HG02884 (cell line): ENCODE measurements at regions not wholly inside any gene's neighbourhood (a gene's known extent, or its start where the extent isn't known, plus 50 kb on each side); places are given as distances from the start of the nearest gene placed in this dataset.
"Not testable (repeated sequence)": the region's sequence is repeated elsewhere in the genome, so short reads cannot be mapped to it uniquely, and the experiment has no call there.

Source experiments
- ATAC-seq: cut with Tn5 transposase; IDR thresholded peaks from one replicate; pipeline ENCODE4 v1.9.1; 2021; ENCODE audit warnings: mild to moderate bottlenecking, moderate library complexity; ENCODE audit not compliant: unreplicated experiment

- no peak for ATAC-seq
Measured at GRCh38 chr10:2584385-2584784, 483.0 kb upstream of the PFKP start.

DNA sequence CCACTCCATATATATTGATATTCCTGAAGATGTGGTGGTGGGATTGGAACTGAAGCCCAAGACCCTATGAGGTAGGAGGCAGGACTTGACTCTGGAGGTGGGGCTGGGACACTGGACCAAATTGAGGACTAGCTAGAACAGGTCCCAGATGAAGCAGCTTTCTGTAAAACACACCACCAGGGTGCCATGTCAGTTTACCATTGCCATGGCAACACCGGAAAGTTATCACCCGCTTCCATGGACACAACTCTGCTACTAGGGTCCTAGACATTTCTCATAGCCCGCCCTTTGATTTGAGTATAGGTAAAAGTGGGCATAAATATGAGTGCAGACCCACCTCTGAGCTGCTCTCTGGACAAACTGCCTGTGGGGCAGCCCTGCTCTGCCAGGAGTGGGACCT is 490.5 kb upstream of the PFKP start:
- no peak for ATAC-seq

- ATAC-seq: no peak
Measured at GRCh38 chr10:2575460-2575859, 491.9 kb upstream of the PFKP start.

- ATAC-seq: no peak
Measured at GRCh38 chr10:2572611-2573010, 494.7 kb upstream of the PFKP start.

DNA sequence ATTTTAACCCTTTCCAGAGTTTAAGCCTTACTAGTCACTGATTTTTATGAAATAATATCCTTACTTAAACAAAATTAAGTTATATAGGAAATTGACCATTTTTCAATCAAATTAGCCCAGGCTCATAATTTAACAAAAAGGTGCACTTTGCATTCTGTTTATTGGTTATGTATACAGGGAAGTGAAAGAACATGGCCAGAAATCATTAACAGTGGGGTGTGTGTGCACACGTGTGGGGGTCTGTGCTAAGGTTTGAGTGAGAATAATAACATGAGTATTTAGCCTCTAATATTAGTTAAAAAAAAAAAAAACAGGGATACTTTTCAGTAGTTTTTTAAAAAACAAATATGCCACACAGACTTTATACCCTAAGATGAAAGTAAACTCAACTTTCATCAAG is 510.5 kb upstream of the PFKP start:
- no peak for ATAC-seq

DNA sequence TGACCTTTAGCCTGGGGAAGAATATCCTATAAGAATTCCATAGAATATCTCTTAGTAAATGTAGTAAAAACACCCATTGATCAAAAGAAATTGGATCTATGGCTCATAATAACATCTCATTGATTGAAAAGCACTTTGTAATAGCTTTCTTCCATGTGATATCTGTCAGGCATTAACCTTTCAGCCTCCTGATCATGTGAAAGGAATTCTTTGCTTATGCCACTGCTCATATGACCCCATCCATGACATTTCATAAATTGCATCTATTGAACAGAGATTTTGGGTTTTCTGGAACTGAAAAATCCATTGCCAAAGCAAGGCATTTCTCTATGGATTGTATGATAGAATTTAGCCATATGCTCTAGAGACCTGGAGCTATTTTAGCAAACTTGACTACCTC is 519.3 kb upstream of the PFKP start:
- no peak for ATAC-seq

- no peak for ATAC-seq
Measured at GRCh38 chr10:2547606-2548005, 519.7 kb upstream of the PFKP start.

- not testable (repeated sequence) for ATAC-seq
Measured at GRCh38 chr10:2546894-2547293, 520.5 kb upstream of the PFKP start.

DNA sequence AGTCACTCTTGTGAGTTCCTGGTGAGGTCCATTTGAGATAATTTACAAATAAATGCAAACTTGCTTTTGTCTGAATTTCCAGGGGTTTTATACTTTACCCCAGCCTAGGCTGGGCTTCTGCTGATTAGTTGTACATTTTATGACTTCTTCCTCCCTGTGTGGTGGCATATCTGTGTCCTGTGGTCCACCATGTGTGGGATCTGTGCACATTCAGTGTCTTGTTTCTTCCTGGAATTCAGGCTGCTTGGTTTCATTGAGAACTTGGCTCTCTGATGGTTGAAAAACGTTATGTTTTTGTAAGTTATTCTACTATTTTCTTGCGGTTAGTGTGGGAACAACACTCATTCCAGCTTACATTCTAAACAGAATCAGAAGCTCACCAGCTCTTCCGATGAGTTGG is 523.4 kb upstream of the PFKP start:
- ATAC-seq: no peak

- no peak for ATAC-seq
Measured at GRCh38 chr10:2543142-2543886, 524.0 kb upstream of the PFKP start.

DNA sequence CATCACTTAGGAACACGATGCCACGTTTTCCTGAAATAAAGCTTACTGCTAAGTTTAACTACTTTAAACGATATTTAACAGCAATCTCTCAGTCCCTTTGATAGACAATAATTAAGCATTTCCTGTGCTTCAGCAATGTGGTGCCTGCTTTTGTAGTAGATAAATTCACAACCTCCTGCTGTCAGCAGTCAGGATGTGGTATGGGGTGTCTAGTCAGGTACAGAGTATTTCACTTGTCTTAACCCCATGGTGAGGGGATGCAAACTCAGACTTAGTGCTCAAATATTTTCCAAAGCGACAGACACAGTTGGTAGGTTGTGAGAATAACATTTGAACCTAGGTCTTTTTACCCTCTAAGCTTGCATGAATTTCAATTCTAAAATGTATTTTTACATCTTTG is 526.2 kb upstream of the PFKP start:
- no peak for ATAC-seq

DNA sequence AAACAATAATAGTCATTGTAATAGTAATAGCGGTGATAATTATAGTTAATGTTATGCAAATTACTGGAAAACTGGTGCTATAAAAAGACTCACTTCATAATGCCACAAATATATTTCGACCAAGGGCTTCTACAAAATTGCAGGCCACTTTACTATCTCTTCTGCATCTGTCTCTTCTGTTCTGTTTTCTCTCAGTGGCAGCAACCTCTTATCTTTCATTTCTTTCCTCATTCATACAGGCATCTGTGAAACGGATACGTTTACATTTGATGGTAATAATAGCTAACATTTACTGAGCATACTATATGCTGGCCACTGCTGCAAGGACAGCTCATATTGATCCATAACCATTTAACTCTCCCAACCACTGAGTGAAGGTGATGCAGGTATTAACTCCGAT is 537.4 kb upstream of the PFKP start:
- no peak for ATAC-seq

GRCh38 chr10:2525781-2526180 is 541.6 kb upstream of the PFKP start:
- no peak for ATAC-seq

DNA sequence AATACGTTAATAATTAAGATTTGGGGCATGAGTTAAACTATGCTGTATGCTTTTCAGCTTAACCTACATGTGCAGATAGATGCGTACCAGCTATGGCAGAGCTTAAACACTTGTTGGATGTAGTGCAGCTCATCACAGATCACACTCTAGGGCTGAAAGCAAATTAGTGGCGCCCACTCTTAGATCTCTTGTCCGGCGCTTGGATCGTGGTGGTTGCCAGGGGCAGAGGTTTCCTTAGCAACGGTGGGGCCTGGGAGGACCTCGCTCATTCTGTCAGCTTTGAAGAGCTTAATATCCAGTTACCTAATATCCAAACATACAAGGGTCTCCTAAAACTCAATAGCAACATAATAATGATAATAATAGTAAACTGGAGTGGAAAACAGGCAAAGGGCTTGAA is 548.2 kb upstream of the PFKP start:
- no peak for ATAC-seq

DNA sequence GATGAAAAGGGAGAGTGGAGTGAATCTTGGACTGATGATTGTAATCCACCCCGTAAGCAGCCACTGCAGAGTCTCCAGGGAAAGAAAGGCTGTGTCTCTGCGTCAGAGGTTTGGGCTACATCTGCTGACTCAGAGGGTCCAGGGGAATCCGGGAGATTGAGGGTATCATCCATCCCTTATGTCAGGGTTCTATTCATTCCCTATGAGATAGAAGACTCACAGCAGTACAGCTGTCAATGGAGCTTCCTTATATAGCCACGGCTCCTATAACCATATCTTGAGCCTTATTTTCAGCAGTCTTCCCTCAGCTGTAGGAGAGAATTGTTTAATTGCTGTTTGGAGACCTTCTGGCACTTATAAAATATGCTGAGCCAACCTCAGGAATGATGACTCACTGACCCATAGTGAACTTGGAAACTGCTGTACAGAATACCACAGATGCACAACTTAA is 558.2 kb upstream of the PFKP start:
- ATAC-seq: no peak

GRCh38 chr10:2501366-2501940 is 565.9 kb upstream of the PFKP start:
- ATAC-seq: not testable (repeated sequence)

GRCh38 chr10:2494399-2494798 is 572.9 kb upstream of the PFKP start:
- ATAC-seq: no peak

DNA sequence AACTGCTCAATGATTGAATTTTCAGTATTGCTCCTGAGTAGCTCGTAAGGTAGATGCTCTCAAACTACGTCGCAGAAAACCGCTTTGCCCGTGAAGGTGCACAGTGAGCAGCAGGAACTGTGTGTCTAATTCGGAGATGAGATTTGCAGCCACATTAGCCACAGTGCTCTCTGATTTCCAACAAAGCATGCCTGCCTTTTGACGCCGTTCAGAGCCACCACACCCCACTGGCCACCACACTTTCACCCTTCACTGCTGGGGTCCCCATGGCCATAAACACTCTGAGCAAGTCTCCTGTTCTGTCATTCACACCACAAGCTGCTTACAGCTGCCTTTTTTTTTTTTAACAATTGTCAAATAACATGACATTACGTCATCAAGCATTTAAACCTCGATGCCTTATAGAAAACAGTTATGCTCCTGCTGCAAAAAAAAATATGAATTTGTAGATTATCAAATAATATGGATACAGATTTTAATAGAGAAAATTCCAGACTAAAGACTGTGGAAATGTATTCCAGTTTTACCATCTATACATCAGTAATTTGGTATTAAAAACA is 578.8 kb upstream of the PFKP start:
- no peak for ATAC-seq

GRCh38 chr10:2487921-2488320 is 579.4 kb upstream of the PFKP start:
- ATAC-seq: no peak

DNA sequence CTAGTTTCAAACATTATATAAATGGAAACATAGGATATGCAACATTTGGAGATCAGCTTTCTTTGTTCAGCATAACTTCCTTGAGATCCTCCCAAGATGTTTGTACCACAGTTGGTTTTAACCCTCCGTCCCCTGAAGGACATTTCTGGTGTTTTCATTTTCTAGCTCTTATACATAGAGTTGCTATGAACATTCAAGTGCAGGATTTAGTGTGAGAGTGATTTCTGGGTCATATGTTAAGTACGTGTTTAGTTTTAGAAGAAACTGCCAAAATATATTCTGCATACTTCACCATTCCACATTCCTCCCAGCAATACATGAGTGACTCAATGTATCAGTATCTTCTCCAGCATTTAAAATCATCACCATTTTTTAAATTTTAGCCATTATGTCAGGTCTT is 588.7 kb upstream of the PFKP start:
- ATAC-seq: no peak

GRCh38 chr10:2476812-2477553 is 590.4 kb upstream of the PFKP start:
- no peak for ATAC-seq
